HG03097 (cell line): ENCODE measurements at regions not wholly inside any gene's neighbourhood (a gene's known extent, or its start where the extent isn't known, plus 50 kb on each side); places are given as distances from the start of the nearest gene placed in this dataset.

ENCODE experiments used
- ATAC-seq: cut with Tn5 transposase; IDR thresholded peaks from one replicate; pipeline ENCODE4 v1.9.1; 2021; ENCODE audit not compliant: unreplicated experiment, low FRiP score

- no peak for ATAC-seq
Observed at GRCh38 chr6:105781915-105782314, 304.2 kb upstream of the PRDM1 start.

DNA sequence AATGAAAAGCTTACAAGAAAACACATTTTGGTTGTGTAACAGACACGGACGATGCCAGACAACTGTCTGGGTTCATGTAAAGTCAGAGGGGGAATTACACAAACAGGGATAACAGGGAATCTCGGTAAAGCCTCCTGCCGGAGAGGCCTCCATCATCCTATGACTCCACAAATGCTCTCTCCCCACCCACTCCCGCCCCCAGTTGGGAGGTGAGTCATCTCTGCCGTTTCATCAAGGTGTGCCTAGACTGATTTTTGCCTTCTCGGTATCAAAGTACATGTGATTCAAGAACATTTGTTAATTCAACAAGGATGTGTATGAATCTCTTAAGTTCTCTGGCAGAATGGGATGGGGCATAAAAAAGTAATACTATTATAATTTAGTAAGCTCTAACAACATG, 304.9 kb upstream of the PRDM1 start:
- no peak for ATAC-seq

- ATAC-seq: no peak
Observed at GRCh38 chr6:105780146-105780860, 305.8 kb upstream of the PRDM1 start.

DNA sequence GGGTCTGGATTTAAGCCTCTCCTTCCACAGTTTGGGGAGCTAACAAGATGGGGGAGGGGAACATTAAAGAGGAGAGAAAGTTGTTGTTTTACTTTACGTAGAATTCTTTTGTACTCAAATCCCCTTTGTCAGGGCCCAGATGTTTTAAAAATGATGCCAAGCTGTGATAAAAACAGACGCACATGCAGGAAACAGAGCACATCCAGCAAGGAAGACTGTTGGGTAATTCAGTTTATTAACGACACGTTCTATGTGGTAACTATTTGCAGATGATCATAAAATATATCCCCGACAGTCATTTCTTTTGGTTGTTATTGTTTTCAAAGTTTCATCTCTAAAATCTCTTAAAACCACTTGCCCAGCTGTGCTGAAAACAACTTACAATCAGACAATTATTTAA, 307.0 kb upstream of the PRDM1 start:
- ATAC-seq: no peak

GRCh38 chr6:105775095-105775494, 311.0 kb upstream of the PRDM1 start:
- ATAC-seq: no peak

GRCh38 chr6:105774247-105774646, 311.9 kb upstream of the PRDM1 start:
- peak; percentile 73 for ATAC-seq

DNA sequence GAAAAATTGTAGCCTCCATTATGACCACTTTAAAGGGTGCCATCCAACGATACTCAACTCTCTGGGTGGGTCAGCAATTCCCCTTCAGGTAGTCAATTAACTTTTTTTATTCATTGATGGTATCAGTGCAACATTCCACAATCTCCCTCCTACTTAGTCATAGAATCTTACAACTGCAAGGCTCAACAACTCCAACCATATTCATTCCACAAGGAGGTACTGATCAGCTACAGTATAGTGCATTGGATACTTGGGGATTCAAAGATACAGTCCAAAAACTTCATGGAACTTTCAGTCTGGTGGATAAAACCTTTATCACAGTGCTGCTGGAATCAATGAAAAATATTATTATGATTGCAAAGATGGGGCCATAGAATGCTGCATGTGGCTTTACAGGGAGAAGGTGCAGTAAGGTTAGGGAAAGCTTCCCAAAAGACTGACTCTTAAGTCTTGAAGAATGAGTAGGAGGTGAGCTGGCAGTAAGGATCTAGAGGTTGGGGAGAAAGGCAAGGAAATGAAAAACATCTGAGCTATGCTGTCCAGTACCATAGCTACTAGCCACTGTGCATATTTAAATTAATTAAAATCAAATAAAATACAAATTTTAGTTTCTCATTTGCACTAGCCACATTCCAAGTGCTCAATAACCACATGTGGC, 314.7 kb upstream of the PRDM1 start:
- ATAC-seq: no peak

- ATAC-seq: no peak
Observed at GRCh38 chr6:105769987-105770386, 316.1 kb upstream of the PRDM1 start.

DNA sequence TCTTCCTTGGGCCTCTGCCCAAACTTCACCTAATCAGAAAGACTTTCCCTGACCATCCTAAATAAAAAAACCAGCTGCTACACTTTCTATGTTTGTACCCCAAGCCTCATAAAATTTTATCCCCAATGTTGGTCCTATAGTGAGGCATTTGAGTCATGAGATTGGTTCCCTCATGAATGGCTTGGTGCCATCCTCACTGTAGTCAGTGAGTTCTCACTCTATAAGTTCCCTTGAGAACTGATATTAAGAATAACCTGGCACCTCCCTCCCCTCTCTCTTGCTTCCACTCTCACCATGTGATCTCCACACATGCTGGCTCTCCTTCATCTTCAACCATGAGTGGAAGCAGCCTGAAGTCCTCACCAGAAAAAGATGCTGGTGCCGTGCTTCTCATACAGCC, 316.9 kb upstream of the PRDM1 start:
- ATAC-seq: no peak

DNA sequence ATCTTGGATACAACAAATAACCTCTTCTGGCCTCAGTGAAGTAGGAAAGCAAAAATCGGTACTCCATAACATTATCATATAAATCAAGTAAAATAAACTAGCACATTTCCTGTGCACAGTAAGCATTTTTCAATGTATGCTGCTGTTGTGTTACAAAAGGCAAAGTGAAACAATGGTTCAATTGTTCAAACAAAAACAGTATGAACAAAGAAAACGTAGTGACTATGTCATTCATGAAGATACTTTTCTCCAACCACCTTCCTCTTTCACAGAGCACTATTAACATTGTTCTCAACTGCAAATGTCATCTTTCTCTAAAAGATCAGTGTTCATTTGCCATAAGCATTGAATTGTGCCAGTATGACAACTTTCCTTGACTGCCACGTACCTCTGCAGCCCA, 318.6 kb upstream of the PRDM1 start:
- ATAC-seq: no peak

DNA sequence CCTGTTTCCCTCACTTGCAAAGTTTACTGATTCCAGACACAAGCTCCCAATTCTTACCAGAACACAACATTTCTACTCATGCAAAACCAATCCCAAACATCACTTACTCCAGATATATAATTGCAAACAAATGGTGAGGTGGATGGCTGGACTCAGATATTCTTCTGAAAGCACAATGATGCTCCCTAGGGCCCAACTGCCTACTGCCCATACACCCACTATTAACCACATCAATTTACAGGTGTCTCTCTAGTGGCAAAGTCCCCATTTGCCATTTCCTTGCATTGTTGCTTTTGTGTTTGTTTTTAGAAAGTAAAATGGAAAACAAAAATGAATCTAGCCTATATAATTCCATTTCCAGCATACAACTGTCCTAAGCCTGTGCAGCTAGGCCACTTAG, 320.9 kb upstream of the PRDM1 start:
- ATAC-seq: no peak

DNA sequence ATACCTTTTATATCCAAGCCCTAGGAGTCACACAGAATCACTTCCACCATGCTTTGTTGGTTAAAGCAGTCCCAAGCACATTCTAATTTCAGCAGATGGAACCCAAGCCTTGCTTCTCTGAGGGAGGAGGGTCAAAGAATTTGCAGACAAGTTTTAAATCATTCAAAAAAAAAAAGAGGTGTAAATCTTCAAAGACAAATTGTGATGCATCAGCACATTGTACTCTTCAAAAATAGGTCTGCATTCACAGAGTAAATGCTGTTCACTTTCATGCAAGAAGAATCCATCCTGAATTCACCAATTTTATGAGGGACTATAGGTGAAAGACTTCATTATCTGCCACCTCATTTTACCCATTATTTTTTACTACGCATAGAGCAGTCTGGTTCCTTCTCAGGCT, 321.8 kb upstream of the PRDM1 start:
- no peak for ATAC-seq

- ATAC-seq: no peak
Observed at GRCh38 chr6:105763866-105764265, 322.3 kb upstream of the PRDM1 start.

GRCh38 chr6:105760746-105761145, 325.4 kb upstream of the PRDM1 start:
- ATAC-seq: no peak

DNA sequence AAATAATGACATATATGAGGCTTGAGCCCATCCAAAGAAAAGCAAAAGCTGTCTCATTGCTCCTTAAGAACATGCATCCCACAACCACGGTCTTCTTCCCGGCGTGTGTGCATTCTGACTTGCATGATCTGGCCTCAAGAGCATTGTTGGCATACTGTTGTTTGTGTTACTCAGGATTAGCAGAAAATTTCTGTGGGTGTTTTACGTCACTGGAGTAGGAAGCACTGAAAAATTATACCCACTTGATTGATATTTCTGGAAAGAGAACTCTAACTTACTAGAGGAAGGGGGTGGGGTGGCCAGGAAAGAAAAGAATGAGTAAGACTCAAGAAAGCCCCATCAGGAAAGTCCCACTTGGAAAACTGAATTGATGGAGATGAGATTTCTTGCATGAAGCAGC, 326.2 kb upstream of the PRDM1 start:
- no peak for ATAC-seq

GRCh38 chr6:105759015-105759414, 327.1 kb upstream of the PRDM1 start:
- no peak for ATAC-seq

- ATAC-seq: peak; percentile 95
Observed at GRCh38 chr6:105757512-105758200, 328.5 kb upstream of the PRDM1 start.

DNA sequence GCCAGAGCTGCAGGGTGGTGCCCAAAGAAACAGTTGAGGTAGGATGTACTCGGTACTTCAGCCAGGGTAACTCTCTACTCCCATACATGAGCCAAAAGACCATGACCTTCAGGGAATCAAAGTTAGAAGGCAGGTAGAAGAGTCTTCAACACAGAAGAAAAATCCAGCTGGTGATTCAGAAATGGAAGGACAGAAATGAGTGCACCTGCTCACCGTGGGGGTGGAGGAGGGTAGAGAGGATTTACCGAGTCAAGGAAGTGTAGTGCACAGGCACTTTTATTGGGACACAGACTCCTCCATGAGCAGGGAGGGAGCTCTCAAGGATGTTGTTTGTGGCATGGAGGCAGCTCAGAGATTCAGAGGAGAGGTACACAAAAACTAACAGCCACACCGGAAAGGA, 330.3 kb upstream of the PRDM1 start:
- ATAC-seq: no peak

DNA sequence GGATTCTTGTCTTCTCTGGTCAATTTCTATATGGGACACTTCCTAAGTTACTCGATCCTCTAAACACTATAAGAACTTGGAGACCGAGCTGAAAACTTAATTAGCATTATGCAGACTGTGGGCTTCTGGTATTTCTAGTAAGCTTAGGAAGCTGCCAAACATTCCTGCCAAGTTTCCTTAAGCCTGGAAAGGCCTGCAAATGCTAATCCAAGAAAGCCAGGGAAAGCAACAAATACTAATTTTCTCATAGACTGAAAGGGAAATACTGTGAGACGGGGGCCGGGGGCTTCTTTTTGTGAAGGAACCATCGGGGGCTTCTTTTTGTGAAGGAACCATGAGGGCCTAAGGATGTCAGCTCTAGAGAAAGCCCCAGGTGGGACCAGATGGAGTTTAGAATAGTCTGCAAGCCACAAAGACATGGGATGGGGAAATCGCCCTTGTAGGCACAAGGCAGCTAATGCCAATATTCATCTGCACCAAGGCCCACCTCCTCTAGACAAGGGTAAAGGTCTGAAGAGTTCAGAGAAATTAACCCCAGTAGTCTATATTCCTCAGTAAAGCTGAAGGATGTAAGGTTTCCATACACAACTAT, 332.4 kb upstream of the PRDM1 start:
- no peak for ATAC-seq

- no peak for ATAC-seq
Observed at GRCh38 chr6:105753207-105753606, 332.9 kb upstream of the PRDM1 start.

GRCh38 chr6:105750089-105750488, 336.0 kb upstream of the PRDM1 start:
- ATAC-seq: no peak
